ENCODE measurements at regions not wholly inside any gene's neighbourhood (a gene's known extent, or its start where the extent isn't known, plus 50 kb on each side); places are given as distances from the start of the nearest gene placed in this dataset.

- TF ChIP-seq GATA2 (IDR thresholded peaks at IDR 0.05; ENCODE audit: low read depth, low read length) (no peak), GATA3 (IDR thresholded peaks at IDR 0.05; ENCODE audit: low read depth, low read length) (no peak)
Measured at GRCh38 chr5:125501396-125501795, 755.0 kb upstream of the ZNF608 start.

Measured in SH-SY5Y (cell line).